GM18519 (cell line): ENCODE measurements at regions not wholly inside any gene's neighbourhood (a gene's known extent, or its start where the extent isn't known, plus 50 kb on each side); places are given as distances from the start of the nearest gene placed in this dataset.

ENCODE experiments used
- ATAC-seq: cut with Tn5 transposase; IDR thresholded peaks from one replicate; pipeline ENCODE4 v1.9.1; 2021; ENCODE audit warnings: mild to moderate bottlenecking, moderate library complexity; ENCODE audit not compliant: unreplicated experiment, low FRiP score

DNA sequence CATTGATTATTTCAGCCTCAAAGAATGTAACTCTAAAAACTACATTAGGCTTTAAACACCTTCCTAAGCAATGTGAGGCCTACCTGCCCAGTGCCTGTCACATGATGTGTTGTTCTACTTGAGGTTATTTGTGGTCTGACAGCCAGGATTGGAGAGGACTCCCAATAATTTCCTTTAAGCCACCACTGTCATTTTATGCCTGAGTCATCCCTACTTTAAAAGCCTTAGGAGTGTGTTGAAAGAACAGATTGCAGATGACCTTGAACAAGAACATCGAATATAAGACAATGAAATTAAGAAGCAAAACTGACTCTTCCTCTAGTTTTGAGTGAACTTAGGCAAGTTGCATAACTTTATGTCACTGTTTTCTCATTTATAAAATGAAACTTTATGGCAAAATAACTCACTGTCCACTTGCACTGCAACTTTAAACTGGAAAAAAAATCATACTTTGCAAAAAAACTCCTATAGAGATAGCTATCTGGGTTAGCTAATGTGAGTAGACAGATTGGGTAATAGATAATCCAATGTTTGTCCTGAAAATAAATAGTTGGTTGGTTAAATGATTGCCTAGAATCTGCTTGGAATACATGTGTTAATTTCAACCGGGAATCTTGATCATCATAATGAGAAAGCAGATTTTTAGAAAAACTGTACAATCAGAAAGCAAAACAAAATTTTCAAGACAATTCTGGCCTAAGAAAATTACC is 361.2 kb downstream of the SUCLA2 start:
- ATAC-seq = no peak

DNA sequence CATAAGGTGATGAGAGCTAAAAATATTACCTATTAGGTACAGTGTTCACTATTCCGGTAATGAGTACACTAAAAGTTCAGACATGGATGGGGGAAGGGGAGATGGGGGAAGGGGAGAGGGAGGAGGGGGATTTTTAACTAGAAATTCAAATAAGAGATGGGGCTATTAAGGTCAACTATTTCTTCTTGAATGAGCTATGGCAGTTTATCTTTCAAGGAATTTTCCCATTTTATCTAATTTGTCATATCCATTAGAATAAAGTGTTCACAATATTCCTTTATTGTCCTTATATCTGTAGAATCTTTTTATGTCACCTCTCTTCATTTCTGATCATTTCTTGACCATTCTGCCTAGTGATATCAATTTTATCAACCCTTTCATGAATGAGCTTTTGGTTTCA is 362.4 kb downstream of the SUCLA2 start:
- no peak for ATAC-seq

DNA sequence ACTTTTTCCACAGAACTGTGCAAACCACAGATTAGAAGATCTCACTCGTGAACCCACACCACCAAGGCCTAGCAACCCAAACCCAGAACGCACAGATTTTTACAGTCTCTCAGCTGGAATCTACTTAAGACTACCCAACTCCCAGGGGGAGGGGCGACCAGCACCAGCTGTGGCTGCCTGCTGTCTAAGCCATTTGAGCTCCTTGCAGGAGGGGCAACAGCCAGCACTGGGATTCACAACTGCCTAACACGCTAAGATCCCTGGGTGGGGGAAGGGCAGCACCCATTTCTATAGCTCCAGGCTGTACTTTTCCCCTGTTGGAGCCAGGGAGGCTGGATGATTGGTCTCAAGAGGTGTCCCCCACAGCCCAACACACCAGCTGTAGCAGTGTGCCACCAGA is 368.8 kb downstream of the SUCLA2 start:
- ATAC-seq = no peak

DNA sequence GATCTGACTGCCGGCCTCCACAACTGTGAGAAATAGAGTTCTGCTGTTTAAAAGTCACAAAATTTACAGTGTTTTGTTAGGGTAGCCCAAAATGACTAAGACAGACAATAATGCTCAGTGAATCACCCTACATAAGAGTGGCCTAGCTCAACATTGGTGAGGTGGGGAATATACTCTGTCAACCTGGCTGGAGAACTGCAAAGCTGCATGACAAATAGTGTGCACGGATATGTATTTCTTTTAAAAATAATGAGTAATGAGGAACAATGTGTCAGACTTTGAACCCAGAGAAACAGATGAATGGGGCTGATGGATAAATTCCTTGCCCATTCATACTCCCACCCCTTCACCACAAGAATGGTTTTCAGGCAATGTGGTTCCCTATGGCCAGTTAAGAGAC is 372.4 kb downstream of the SUCLA2 start:
- ATAC-seq = no peak

DNA sequence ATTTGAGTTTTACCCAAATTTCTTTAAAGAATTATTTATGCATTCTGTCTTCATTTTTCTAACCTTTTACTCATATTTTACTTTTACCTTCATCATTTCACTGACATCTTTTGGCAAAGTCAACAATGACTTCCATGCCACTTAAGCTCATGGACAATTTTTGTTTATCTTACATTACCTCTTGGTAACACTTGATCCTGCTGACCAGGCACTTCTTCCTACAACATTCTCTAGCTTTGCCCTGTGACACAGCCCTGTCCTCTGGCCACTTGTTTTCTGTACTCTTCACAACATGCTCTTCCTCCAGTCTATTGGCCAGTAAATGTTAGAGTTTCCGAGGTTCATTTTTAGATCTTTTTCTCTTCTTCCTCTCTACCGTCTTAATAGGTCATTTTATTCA is 377.2 kb downstream of the SUCLA2 start:
- ATAC-seq = no peak

DNA sequence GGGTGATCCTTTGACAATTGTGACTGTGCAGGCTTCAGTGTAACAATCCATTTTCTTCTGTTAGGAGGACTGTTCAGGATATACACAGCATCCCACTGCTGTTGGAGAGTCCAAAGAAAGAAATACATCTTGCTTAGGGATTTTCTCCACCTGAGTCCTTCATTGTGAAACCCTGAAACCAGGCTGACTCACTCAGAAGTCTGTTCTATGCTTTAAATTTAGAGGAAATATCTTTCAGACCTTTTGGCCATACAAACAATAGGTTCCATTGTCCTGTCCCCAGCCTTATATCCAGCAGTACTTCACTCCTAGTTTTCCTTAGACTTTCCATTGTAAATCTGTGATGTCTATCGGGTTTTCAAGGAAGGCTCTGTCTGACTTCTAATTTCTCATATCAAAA is 379.1 kb downstream of the SUCLA2 start:
- no peak for ATAC-seq

DNA sequence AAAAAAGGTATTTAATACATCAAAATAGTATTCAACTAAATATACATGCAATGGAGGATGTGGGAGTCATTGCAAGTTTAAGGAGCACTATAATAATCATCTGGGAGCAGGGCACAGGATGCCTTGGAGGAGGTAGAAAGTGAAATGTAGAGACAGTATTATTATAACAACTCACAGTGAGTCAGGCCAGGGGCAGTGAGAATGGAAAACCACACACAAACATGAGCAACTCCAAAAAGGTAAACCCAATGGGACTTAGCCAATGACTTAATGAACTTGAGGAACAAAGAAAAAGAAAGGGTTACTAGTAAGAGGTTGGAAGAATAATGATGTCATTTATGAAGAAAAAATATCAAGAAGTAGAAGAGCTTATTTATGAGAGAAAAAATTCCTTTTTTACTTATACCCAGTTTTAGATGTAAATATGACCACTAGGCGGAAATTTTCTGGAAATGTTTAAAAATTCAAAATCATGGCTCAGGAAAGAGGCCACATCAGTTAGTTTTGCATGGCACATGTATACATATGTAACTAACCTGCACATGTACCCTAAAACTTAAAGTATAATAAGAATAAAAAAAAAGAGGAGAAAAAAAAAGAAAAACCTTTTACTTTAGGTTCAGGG is 389.3 kb downstream of the SUCLA2 start:
- no peak for ATAC-seq

DNA sequence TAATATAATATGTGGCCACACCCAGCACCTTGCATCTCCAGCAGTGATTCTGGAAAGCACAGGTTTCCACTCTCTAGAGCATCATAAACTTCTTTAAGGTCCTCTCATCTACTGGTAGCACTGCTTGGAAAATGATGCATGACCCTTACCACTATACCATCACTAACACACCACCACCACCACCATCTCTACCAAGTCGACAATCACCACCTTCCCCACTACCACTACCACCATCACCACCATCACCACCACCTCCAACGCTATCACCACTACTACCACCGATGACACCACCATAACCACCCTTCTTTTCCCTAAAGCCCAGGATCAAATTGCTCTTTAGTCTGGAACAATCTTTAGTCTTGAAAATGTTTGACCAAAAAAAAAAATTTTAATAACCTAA is 390.4 kb downstream of the SUCLA2 start:
- ATAC-seq = no peak

DNA sequence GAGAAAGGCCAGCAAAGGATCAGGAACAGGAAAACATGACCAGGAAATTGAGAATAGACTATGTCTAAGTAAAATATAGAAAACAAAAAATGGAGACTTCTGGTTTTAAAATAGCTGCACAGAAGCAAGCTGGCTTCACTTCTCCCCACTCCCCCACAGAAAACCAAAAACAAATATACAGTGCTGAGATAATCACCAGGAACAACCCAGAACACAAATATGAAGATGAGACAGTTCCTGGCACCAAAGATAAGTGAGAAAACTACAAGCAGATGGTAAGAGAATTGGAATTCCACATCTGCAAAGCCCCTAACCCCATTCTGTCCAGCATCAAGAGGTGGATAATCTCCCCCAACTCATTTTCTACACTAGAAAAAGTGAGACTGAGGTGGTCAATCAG is 397.7 kb downstream of the SUCLA2 start:
- ATAC-seq = no peak

DNA sequence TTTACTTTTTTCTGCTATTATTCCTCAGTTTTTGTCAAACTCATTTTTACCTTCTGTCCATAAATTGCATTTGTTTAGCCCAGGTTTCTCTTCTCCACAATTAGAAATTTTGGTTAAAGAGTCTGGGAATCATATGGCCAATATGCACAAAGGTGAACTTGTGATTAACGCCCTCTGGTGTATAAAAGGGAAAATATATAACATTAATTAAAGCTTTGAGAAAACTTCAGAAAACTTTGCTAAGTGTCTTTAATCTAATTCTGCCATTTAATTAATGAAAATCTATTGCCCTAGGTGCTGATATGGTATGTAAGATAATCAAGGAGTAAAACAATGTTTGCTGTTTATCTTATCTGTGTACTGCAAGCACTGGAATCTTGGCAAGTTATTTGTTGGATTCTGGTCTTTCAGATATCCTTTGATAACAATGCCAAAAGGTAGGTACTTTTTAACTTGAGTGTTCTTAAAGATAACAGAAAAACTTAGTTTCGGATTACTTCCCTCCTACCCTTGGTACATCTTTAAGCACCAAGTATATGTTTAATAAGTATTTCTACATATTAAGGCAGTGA is 402.6 kb downstream of the SUCLA2 start:
- no peak for ATAC-seq

DNA sequence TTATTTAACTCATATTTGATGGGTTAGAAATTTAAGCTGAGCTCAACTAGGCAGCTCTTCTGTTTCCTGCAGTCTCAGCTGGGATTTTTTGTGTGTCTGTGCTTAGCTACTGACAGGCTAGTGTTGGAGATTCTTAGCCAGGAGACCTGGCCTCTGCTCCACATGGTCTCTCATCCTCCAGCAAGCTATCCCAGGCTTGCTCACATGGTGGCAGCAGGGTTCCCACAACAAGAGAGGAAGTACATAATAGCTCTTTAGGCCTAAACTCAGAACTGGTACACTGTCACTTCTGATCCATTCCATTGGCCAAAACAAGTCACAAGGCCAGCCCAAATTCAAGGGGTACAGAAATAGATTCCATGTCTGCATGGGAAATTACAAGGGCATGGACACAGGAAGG is 406.2 kb downstream of the SUCLA2 start:
- no peak for ATAC-seq

DNA sequence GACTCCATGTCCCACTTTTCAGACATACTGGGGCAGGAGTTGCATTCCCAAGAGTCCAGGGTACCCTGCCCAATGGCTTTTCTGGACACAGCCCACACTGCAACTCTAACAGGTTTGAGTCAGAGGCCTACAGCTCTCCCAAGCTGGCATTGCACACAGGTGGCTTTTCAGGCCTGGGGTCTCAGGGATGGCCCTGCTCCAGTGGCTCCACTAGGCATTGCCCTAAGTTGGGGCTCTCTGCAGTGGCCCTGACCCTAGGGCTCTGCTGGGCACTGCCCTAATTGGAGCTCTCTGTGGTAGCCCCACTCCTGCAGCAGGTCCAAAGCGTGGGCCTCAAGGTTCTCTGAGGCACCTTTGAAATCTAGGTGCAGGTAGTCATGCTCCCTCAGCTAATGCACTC is 408.8 kb downstream of the SUCLA2 start:
- no peak for ATAC-seq

DNA sequence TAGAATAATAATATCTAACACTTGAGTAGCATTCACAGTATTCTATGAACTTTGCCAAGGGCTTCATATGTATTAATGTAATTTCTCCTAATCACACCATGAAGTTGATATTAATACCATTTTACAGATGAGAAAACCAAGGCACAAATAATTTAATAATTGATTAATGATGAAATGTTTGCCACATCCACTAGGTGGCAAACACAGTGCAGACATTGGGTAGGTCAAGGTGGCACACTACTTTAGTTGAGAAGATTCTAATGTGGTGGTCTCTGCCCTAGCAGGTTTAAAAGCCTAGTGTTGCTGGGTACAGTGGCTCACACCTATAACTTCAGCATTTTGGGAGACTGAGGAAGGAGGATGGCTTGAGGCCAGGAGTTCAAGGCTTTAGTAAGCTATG is 412.4 kb downstream of the SUCLA2 start:
- ATAC-seq = no peak

DNA sequence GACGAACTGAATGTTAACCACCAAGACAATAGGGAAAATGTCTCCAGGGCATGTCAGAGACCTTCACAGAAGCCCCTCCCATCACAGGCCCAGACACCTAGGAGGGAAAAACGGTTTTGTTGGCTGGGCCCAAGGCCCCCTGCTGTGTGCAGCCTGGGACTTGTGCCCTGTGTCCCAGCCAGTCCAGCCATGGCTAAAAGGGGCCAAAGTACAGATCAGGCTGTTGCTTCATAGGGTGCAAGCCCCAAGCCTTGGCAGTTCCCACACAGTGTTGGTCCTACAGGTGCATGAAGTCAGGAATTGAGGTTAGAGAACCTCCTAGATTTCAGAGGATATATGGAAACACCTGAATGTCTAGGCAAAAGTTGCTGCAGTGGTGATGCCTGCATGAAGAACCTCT is 428.7 kb downstream of the SUCLA2 start:
- no peak for ATAC-seq

DNA sequence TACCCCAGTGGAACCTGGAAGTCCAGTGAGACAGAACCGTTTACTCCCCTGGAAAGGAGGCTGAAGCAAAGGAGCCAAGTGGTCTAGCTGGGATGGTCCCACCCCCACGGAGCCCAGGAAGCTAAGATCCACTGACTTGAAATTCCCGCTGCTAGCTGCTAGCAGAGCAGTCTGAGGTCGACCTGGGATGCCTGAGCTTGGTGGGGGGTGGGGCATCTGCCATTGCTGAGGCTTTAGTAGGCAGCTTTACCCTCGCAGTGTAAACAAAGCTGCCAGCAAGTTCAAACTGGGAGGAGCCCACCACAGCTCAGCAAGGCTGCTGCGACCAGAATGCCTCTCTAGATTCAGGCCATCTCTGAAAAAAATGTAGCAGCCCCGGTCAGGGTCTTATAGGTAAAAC is 437.0 kb downstream of the SUCLA2 start:
- no peak for ATAC-seq

DNA sequence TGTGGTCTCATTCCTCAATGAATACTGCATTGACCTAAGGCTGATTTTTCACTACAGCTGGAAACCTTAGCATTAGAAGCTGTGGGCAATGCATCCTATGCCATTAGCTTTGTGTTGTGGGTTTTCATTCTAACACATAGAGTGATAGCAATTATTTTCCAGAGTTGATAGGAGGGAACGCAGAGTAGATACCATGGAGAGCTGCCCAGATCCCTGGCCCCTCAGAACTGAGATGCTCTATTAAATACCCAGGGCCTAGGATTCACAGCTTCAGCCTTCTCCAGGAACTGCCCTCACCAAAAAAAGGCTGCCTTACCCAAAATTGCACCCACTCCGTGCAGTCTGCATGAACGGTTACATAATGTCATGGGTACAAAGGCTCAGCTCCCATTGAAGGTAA is 444.4 kb downstream of the SUCLA2 start:
- ATAC-seq = no peak

DNA sequence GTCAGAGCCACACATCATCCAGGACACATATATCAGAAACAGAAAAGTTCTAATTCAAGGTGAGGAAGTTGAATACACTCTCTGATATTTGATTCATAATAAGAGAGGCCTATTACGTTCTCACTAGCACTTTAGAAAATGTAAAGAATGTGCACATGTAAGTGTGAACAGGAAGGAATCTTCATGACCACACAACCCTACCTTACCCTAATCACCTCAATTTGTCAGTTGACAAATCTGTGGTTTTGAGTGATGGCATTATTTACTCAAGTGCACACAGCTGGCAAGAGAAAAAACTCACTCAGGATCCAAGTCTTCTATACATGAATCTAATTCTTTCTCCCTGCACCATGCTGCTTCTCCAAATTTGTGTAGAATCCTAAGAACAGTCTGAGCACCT is 445.8 kb downstream of the SUCLA2 start:
- no peak for ATAC-seq

DNA sequence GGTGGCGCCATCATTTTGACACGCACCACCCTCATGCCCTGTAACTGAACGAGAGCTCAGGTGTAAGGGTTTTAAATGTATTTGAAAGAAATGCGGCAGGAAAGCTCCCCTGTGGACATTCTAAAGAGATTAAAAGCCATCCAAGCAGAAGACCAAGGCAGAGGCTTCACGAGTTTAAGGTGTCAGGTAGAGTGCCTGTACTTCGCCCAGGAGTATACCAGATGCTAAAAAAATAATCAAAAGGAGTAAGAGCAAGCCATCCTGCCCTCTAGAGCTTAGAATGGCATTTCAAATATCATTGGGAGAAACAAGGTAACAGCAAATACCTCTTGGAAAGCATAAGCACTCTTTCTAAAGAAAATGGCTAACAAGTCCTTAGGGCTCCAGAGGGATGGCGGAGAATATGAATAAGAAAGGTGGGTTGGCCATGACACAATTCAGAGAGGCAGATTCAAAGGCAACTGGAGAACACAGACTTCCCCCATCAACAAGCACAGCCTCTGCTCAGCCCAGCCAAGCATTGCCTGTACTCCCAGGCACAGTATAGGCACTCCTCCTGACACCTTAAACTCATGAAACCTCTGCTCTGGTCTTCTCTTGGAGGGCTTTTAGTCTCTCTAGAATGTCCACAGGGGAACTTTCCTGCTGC is 447.6 kb downstream of the SUCLA2 start:
- no peak for ATAC-seq

DNA sequence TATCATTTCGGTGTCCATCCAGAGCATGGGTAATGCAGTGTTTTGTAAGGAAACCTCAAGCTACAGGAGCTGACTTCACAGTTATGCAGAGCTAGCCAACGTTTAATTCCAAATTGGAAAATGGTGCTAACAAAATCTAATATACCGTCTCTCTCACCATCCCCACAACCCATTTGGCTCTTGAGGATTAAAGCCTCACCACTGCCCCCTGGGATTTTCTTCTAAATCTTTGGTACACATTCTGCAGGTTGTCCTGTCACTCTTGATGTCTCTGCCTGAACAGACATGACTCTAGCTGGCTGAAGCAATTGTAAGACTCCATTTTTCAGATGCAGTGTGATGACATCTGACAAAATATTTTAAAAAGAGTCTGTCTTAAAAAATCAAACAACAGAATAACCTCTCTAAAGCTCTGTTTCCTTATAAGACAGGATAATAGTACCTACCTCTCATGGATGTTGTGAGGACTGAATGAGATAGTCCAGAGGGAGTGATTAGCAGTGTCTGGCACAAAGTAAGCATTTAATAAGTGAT is 451.8 kb downstream of the SUCLA2 start:
- no peak for ATAC-seq

DNA sequence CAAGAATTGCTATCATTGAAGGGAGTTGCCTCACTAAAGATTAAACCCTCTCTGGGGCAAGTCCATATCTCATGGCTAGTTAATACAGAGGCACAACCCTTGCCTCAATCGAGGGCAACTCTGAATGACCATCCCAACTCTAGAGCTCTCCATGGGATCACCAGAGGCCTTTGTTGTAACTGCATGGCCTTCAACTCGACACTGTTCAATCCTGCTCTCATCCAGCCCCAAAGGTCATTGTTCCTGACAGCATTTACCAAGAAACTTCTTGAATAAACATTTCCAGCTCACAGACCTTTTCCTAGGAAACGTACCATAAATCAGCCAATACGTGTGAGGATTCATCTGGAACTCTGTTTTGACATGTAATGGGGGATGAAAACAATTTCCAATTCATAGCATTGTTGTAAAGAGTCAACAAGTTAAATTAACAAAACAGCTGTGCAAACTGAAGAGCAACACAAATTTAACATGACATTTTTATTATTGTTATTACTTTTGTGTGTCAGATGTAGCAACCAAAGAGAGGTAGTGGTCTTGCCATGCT is 452.7 kb downstream of the SUCLA2 start:
- no peak for ATAC-seq
